Calu3 (cell line): ENCODE measurements at regions not wholly inside any gene's neighbourhood (a gene's known extent, or its start where the extent isn't known, plus 50 kb on each side); places are given as distances from the start of the nearest gene placed in this dataset.

Source experiments
- BruUV-seq: library from RNA; stranded (reverse); fragments of 400-500 nt; replicated peaks from 2 replicates; lab custom pipeline; 2021; lab: Mats Ljungman, UMichigan
- CTCF ChIA-PET: fragments of 300-600 bp; sonication (Branson Sonifier 250); formaldehyde crosslinking; loops from one replicate; lab custom pipeline; 2022; ENCODE audit warnings: antibody characterized with exemption; lab: Charles Lee
- DNase-seq: peaks from one replicate; pipeline ENCODE4 v3.0.0; 2022
- H3K27ac Mint-ChIP-seq: one replicate; pipeline ENCODE4 v1.8.0; 2022; ENCODE audit warnings: mixed read lengths; ENCODE audit not compliant: unreplicated experiment
- H3K27me3 Mint-ChIP-seq: one replicate; pipeline ENCODE4 v1.8.0; 2022; ENCODE audit warnings: mixed read lengths; ENCODE audit not compliant: unreplicated experiment
- H3K36me3 Mint-ChIP-seq: one replicate; pipeline ENCODE4 v1.8.0; 2022; ENCODE audit warnings: mild to moderate bottlenecking, moderate library complexity, mixed read lengths; ENCODE audit not compliant: insufficient read depth, unreplicated experiment
- H3K4me1 Mint-ChIP-seq: one replicate; pipeline ENCODE4 v1.8.0; 2022; ENCODE audit warnings: mild to moderate bottlenecking, low read depth, mixed read lengths; ENCODE audit not compliant: unreplicated experiment
- H3K4me3 Mint-ChIP-seq: one replicate; pipeline ENCODE4 v1.8.0; 2022; ENCODE audit warnings: mild to moderate bottlenecking, low read depth, moderate library complexity, mixed read lengths; ENCODE audit not compliant: unreplicated experiment
- H3K9me3 Mint-ChIP-seq: one replicate; pipeline ENCODE4 v1.8.0; 2022; ENCODE audit warnings: low read depth, mixed read lengths; ENCODE audit not compliant: unreplicated experiment
- CTCF ChIP-seq: fragments of 200-600 bp; IDR thresholded peaks from one replicate; pipeline ENCODE4 v1.8.0; 2022; ENCODE audit warnings: antibody characterized with exemption; ENCODE audit not compliant: unreplicated experiment
- intact Hi-C: fragments of 100-400 bp; cut with micrococcal nuclease; formaldehyde crosslinking; loops from one replicate; pipeline ENCODE4 v1.10.0; 2022; ENCODE audit not compliant: unreplicated experiment

GRCh38 chr4:79850626-79851025 lies 222.4 kb downstream of the ANTXR2 start:
- CTCF ChIA-PET, result no interaction called here
- H3K36me3 Mint-ChIP-seq, result no peaks in the 10 kb centered on the region
- intact Hi-C loops, result no loop called here
- H3K9me3 Mint-ChIP-seq, result no peaks in the 10 kb centered on the region
- no TSS peak for BruUV-seq
- H3K27ac Mint-ChIP-seq, result no peak overlapping the region
- DNase-seq, result no peak
- H3K4me3 Mint-ChIP-seq, result no peak overlapping the region
- TF ChIP-seq CTCF, result no peak
- no peaks in the 10 kb centered on the region for H3K4me1 Mint-ChIP-seq
- H3K27me3 Mint-ChIP-seq, result no peaks in the 10 kb centered on the region

GRCh38 chr4:79848329-79848728 lies 224.7 kb downstream of the ANTXR2 start:
- intact Hi-C loops, result no loop called here
- Mint-ChIP-seq H3K36me3 (no peaks in the 10 kb centered on the region), H3K27me3 (no peaks in the 10 kb centered on the region), H3K27ac (no peak overlapping the region), H3K4me3 (no peak overlapping the region), H3K4me1 (no peaks in the 10 kb centered on the region), H3K9me3 (peaks cover 2% of the 10 kb centered on the region)
- no TSS peak for BruUV-seq
- CTCF ChIA-PET, result no interaction called here
- DNase-seq, result no peak
- no peak for TF ChIP-seq CTCF

DNA sequence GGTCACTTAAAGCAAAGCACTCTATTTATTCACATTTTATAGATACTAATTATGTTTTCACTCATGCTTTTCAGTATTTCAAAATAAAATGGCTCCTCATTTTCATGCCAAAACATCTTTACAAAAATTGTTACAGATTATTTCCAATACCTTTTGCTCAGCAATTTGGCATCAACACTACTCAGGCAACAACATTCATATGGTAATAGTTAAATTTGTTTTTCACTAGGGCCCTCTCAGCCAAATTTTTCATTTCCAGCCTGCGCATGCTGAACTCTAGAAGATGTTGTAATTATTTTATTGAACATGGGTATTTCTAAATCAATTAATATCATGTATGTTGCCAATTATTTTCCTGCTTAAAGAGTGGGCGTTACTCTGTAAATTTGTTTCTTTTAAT lies 225.6 kb downstream of the ANTXR2 start:
- Mint-ChIP-seq H3K36me3 (no peaks in the 10 kb centered on the region), H3K27ac (no peak overlapping the region), H3K9me3 (peaks cover 2% of the 10 kb centered on the region), H3K4me1 (no peaks in the 10 kb centered on the region), H3K27me3 (no peaks in the 10 kb centered on the region), H3K4me3 (no peak overlapping the region)
- no peak for TF ChIP-seq CTCF
- no peak for DNase-seq
- CTCF ChIA-PET, result no interaction called here
- intact Hi-C loops, result no loop called here
- BruUV-seq, result no TSS peak

- H3K36me3 Mint-ChIP-seq, result no peaks in the 10 kb centered on the region
- intact Hi-C loops, result no loop called here
- no peak overlapping the region for H3K4me3 Mint-ChIP-seq
- no peak for DNase-seq
- no TSS peak for BruUV-seq
- no peaks in the 10 kb centered on the region for H3K27me3 Mint-ChIP-seq
- H3K27ac Mint-ChIP-seq, result no peak overlapping the region
- no peak for TF ChIP-seq CTCF
- CTCF ChIA-PET, result no interaction called here
- H3K4me1 Mint-ChIP-seq, result no peaks in the 10 kb centered on the region
- H3K9me3 Mint-ChIP-seq, result peaks cover 5% of the 10 kb centered on the region
Observed at GRCh38 chr4:79842162-79842561, 230.9 kb downstream of the ANTXR2 start.

GRCh38 chr4:79833857-79834256 lies 239.2 kb downstream of the ANTXR2 start:
- Mint-ChIP-seq H3K36me3 (no peaks in the 10 kb centered on the region), H3K27ac (no peak overlapping the region), H3K4me1 (no peaks in the 10 kb centered on the region), H3K27me3 (no peaks in the 10 kb centered on the region), H3K9me3 (no peaks in the 10 kb centered on the region), H3K4me3 (no peak overlapping the region)
- CTCF ChIA-PET, result interaction anchor here (0.8 kb wide), 1 partner anchor 20 kb away, joined by 6 read pairs; no protein-coding TSS in a partner anchor
- no peak for DNase-seq
- no peak for TF ChIP-seq CTCF
- intact Hi-C loops, result no loop called here
- no TSS peak for BruUV-seq
